ENCODE measurements at regions not wholly inside any gene's neighbourhood (a gene's known extent, or its start where the extent isn't known, plus 50 kb on each side); places are given as distances from the start of the nearest gene placed in this dataset.

GRCh38 chr1:199728345-199728744 lies 299.2 kb upstream of the NR5A2 start:
- Mint-ChIP-seq H3K36me3 (no peaks in the 10 kb centered on the region), H3K27ac (peak overlapping the region in 1 of 10 donors; percentile 29), H3K27me3 (peaks cover 6 to 21% (median 14%) of the 10 kb centered on the region in 5 donors), H3K4me1 (no peaks in the 10 kb centered on the region), H3K4me3 (no peak overlapping the region), H3K9me3 (peaks cover 0 to 4% (median 0%) of the 10 kb centered on the region in 9 donors)
- POLR2A ChIA-PET: no interaction called here
- ATAC-seq: no peak
- DNase-seq: no peak

- H3K27me3 Mint-ChIP-seq: peaks cover 0 to 4% (median 3%) of the 10 kb centered on the region in 5 donors
- no peak for ATAC-seq
- no peaks in the 10 kb centered on the region for H3K4me1 Mint-ChIP-seq
- H3K27ac Mint-ChIP-seq: no peak overlapping the region
- H3K4me3 Mint-ChIP-seq: no peak overlapping the region
- DNase-seq: no peak
- POLR2A ChIA-PET: no interaction called here
- peaks cover 0 to 4% (median 0%) of the 10 kb centered on the region in 9 donors for H3K9me3 Mint-ChIP-seq
- no peaks in the 10 kb centered on the region for H3K36me3 Mint-ChIP-seq
Measured at GRCh38 chr1:199733125-199733524, 294.4 kb upstream of the NR5A2 start.

- ATAC-seq (no peak), DNase-seq (no peak)
- POLR2A ChIA-PET: no interaction called here
- no peak overlapping the region for H3K27ac Mint-ChIP-seq
- H3K4me1 Mint-ChIP-seq: no peaks in the 10 kb centered on the region
- H3K36me3 Mint-ChIP-seq: no peaks in the 10 kb centered on the region
- peaks cover 0 to 4% (median 0%) of the 10 kb centered on the region in 9 donors for H3K9me3 Mint-ChIP-seq
- H3K27me3 Mint-ChIP-seq: peaks cover 0 to 6% (median 3%) of the 10 kb centered on the region in 5 donors
- H3K4me3 Mint-ChIP-seq: no peak overlapping the region
Measured at GRCh38 chr1:199734186-199734585, 293.3 kb upstream of the NR5A2 start.

- H3K4me1 Mint-ChIP-seq: no peaks in the 10 kb centered on the region
- DNase-seq (no peak), ATAC-seq (no peak)
- peaks cover 0 to 5% (median 3%) of the 10 kb centered on the region in 5 donors for H3K27me3 Mint-ChIP-seq
- H3K9me3 Mint-ChIP-seq: peaks cover 0 to 4% (median 0%) of the 10 kb centered on the region in 9 donors
- H3K4me3 Mint-ChIP-seq: no peak overlapping the region
- POLR2A ChIA-PET: no interaction called here
- no peak overlapping the region for H3K27ac Mint-ChIP-seq
- H3K36me3 Mint-ChIP-seq: no peaks in the 10 kb centered on the region
Measured at GRCh38 chr1:199735660-199736059, 291.9 kb upstream of the NR5A2 start.

- ATAC-seq (no peak), DNase-seq (no peak)
- POLR2A ChIA-PET: no interaction called here
- peaks cover 0 to 4% (median 3%) of the 10 kb centered on the region in 5 donors for H3K27me3 Mint-ChIP-seq
- H3K36me3 Mint-ChIP-seq: no peaks in the 10 kb centered on the region
- H3K4me1 Mint-ChIP-seq: no peaks in the 10 kb centered on the region
- H3K27ac Mint-ChIP-seq: no peak overlapping the region
- H3K9me3 Mint-ChIP-seq: peaks cover 0 to 4% (median 0%) of the 10 kb centered on the region in 9 donors
- H3K4me3 Mint-ChIP-seq: no peak overlapping the region
Measured at GRCh38 chr1:199736646-199737045, 290.9 kb upstream of the NR5A2 start.

- no peaks in the 10 kb centered on the region for H3K4me1 Mint-ChIP-seq
- no peaks in the 10 kb centered on the region for H3K9me3 Mint-ChIP-seq
- H3K27me3 Mint-ChIP-seq: peaks cover 0 to 6% (median 2%) of the 10 kb centered on the region in 5 donors
- POLR2A ChIA-PET: no interaction called here
- no peak overlapping the region for H3K27ac Mint-ChIP-seq
- ATAC-seq: no peak
- no peaks in the 10 kb centered on the region for H3K36me3 Mint-ChIP-seq
- no peak for DNase-seq
- H3K4me3 Mint-ChIP-seq: no peak overlapping the region
Measured at GRCh38 chr1:199741586-199741985, 285.9 kb upstream of the NR5A2 start.

GRCh38 chr1:199742547-199742946 lies 285.0 kb upstream of the NR5A2 start:
- POLR2A ChIA-PET: no interaction called here
- Mint-ChIP-seq H3K4me1 (no peaks in the 10 kb centered on the region), H3K27ac (no peak overlapping the region), H3K36me3 (no peaks in the 10 kb centered on the region), H3K4me3 (no peak overlapping the region), H3K9me3 (no peaks in the 10 kb centered on the region), H3K27me3 (peaks cover 0 to 6% (median 2%) of the 10 kb centered on the region in 5 donors)
- DNase-seq (no peak), ATAC-seq (no peak)

GRCh38 chr1:199743227-199743626 lies 284.3 kb upstream of the NR5A2 start:
- H3K27me3 Mint-ChIP-seq: peaks cover 0 to 6% (median 2%) of the 10 kb centered on the region in 5 donors
- DNase-seq: no peak
- no peak for ATAC-seq
- no peaks in the 10 kb centered on the region for H3K36me3 Mint-ChIP-seq
- H3K9me3 Mint-ChIP-seq: no peaks in the 10 kb centered on the region
- H3K4me3 Mint-ChIP-seq: no peak overlapping the region
- H3K27ac Mint-ChIP-seq: no peak overlapping the region
- H3K4me1 Mint-ChIP-seq: no peaks in the 10 kb centered on the region
- POLR2A ChIA-PET: no interaction called here

- Mint-ChIP-seq H3K9me3 (no peaks in the 10 kb centered on the region), H3K4me3 (no peak overlapping the region), H3K27me3 (peaks cover 0 to 11% (median 3%) of the 10 kb centered on the region in 5 donors), H3K4me1 (no peaks in the 10 kb centered on the region), H3K27ac (no peak overlapping the region), H3K36me3 (no peaks in the 10 kb centered on the region)
- POLR2A ChIA-PET: no interaction called here
- DNase-seq (no peak), ATAC-seq (no peak)
Measured at GRCh38 chr1:199746666-199747384, 280.7 kb upstream of the NR5A2 start.

- ATAC-seq (no peak), DNase-seq (no peak)
- Mint-ChIP-seq H3K36me3 (no peaks in the 10 kb centered on the region), H3K4me3 (no peak overlapping the region), H3K9me3 (no peaks in the 10 kb centered on the region), H3K4me1 (no peaks in the 10 kb centered on the region), H3K27me3 (peaks cover 0 to 11% (median 3%) of the 10 kb centered on the region in 5 donors), H3K27ac (no peak overlapping the region)
- POLR2A ChIA-PET: no interaction called here
Measured at GRCh38 chr1:199747984-199748383, 279.5 kb upstream of the NR5A2 start.

- Mint-ChIP-seq H3K4me1 (no peaks in the 10 kb centered on the region), H3K4me3 (no peak overlapping the region), H3K27ac (no peak overlapping the region), H3K9me3 (no peaks in the 10 kb centered on the region), H3K36me3 (no peaks in the 10 kb centered on the region), H3K27me3 (peaks cover 0 to 9% (median 3%) of the 10 kb centered on the region in 5 donors)
- POLR2A ChIA-PET: no interaction called here
- ATAC-seq (no peak), DNase-seq (no peak)
Measured at GRCh38 chr1:199751506-199751905, 276.0 kb upstream of the NR5A2 start.

- Mint-ChIP-seq H3K4me3 (no peak overlapping the region), H3K27ac (no peak overlapping the region), H3K27me3 (peaks cover 0 to 11% (median 6%) of the 10 kb centered on the region in 5 donors), H3K36me3 (no peaks in the 10 kb centered on the region), H3K9me3 (no peaks in the 10 kb centered on the region), H3K4me1 (no peaks in the 10 kb centered on the region)
- POLR2A ChIA-PET: no interaction called here
- no peak for ATAC-seq
- no peak for DNase-seq
Measured at GRCh38 chr1:199751962-199752687, 275.4 kb upstream of the NR5A2 start.

- H3K9me3 Mint-ChIP-seq: no peaks in the 10 kb centered on the region
- no peaks in the 10 kb centered on the region for H3K4me1 Mint-ChIP-seq
- POLR2A ChIA-PET: no interaction called here
- peaks cover 0 to 12% (median 6%) of the 10 kb centered on the region in 5 donors for H3K27me3 Mint-ChIP-seq
- no peaks in the 10 kb centered on the region for H3K36me3 Mint-ChIP-seq
- H3K4me3 Mint-ChIP-seq: no peak overlapping the region
- DNase-seq (no peak), ATAC-seq (no peak)
- H3K27ac Mint-ChIP-seq: no peak overlapping the region
Measured at GRCh38 chr1:199752688-199753027, 274.9 kb upstream of the NR5A2 start.

- no peak overlapping the region for H3K27ac Mint-ChIP-seq
- no peaks in the 10 kb centered on the region for H3K4me1 Mint-ChIP-seq
- H3K9me3 Mint-ChIP-seq: no peaks in the 10 kb centered on the region
- DNase-seq (no peak), ATAC-seq (no peak)
- no peaks in the 10 kb centered on the region for H3K36me3 Mint-ChIP-seq
- no peak overlapping the region for H3K4me3 Mint-ChIP-seq
- POLR2A ChIA-PET: no interaction called here
- H3K27me3 Mint-ChIP-seq: peaks cover 0 to 15% (median 6%) of the 10 kb centered on the region in 5 donors
Measured at GRCh38 chr1:199753513-199753912, 274.0 kb upstream of the NR5A2 start.
